BE2C (cell line): ENCODE measurements at regions not wholly inside any gene's neighbourhood (a gene's known extent, or its start where the extent isn't known, plus 50 kb on each side); places are given as distances from the start of the nearest gene placed in this dataset.

Experiments used
- DNase-seq: peaks from one replicate; pipeline ENCODE4 v3.0.0-alpha.2; 2020
- H3K27me3 ChIP-seq: fragments of 250-450 bp; sonication (Bioruptor Pico); 2 replicates; pipeline ENCODE4 v1.5.1; 2020; ENCODE audit warnings: mild to moderate bottlenecking
- H3K36me3 ChIP-seq: fragments of 250-450 bp; sonication (Bioruptor Pico); 2 replicates; pipeline ENCODE4 v1.5.1; 2020; ENCODE audit warnings: mild to moderate bottlenecking
- H3K4me1 ChIP-seq: fragments of 250-450 bp; sonication (Bioruptor Pico); 2 replicates; pipeline ENCODE4 v1.5.1; 2020
- H3K4me3 ChIP-seq: 2 replicates; pipeline ENCODE4 v1.5.1; 2011; ENCODE audit warnings: low read depth, low read length
- H3K9me3 ChIP-seq: fragments of 250-450 bp; sonication (Bioruptor Pico); 2 replicates; pipeline ENCODE4 v1.5.1; 2020
- TF ChIP-seq, protein P1 (sequence below): IDR thresholded peaks from 2 replicates; pipeline ENCODE4 v1.5.1; 2012; ENCODE audit warnings: mild to moderate bottlenecking, low read depth, low read length

DNA sequence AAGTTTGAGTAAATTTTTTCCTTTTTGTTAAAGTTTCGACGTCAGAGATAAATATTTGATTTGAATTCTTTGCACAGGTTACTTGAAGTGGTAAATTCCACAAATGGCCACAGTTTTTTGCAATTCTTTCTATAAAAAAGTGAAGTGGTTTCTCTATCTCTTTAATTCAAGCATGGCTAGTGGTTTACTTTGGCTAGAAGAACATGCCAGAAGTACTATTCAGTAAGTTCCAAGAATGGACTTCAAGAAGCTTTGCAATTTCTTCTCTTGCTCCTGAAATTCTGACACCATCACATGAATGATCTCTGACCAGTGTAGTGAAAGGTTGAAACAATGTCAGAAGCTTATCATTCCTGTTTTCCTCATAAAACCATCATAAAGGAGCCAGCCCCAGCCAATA, 55.7 kb upstream of the RNPC3 start:
- TF ChIP-seq, protein P1, sequence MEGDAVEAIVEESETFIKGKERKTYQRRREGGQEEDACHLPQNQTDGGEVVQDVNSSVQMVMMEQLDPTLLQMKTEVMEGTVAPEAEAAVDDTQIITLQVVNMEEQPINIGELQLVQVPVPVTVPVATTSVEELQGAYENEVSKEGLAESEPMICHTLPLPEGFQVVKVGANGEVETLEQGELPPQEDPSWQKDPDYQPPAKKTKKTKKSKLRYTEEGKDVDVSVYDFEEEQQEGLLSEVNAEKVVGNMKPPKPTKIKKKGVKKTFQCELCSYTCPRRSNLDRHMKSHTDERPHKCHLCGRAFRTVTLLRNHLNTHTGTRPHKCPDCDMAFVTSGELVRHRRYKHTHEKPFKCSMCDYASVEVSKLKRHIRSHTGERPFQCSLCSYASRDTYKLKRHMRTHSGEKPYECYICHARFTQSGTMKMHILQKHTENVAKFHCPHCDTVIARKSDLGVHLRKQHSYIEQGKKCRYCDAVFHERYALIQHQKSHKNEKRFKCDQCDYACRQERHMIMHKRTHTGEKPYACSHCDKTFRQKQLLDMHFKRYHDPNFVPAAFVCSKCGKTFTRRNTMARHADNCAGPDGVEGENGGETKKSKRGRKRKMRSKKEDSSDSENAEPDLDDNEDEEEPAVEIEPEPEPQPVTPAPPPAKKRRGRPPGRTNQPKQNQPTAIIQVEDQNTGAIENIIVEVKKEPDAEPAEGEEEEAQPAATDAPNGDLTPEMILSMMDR = no peak
- H3K36me3 ChIP-seq = no peaks in the 10 kb centered on the region
- no peaks in the 10 kb centered on the region for H3K4me1 ChIP-seq
- DNase-seq = no peak
- no peak overlapping the region for H3K4me3 ChIP-seq
- H3K9me3 ChIP-seq = no peaks in the 10 kb centered on the region
- H3K27me3 ChIP-seq = no peaks in the 10 kb centered on the region

DNA sequence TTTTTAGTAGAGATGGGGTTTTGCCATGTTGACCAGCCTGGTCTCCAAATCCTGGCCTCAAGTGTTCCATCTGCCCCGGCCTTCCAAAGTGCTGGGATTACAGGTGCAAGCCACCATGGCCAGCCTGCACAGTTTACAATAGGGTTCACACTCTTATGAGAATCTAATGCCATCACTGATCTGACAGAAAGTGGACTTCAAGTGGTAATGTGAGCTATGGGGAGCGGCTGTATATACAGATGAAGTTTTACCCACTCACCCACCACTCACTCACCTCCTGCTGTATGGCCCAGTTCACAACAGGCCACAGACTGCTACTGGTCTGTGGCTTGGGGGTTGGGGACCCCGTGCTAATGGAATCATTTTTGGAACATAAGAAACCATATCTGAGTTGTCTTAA, 58.4 kb upstream of the RNPC3 start:
- no peak for DNase-seq
- no peak overlapping the region for H3K4me3 ChIP-seq
- TF ChIP-seq, protein P1 = no peak

DNA sequence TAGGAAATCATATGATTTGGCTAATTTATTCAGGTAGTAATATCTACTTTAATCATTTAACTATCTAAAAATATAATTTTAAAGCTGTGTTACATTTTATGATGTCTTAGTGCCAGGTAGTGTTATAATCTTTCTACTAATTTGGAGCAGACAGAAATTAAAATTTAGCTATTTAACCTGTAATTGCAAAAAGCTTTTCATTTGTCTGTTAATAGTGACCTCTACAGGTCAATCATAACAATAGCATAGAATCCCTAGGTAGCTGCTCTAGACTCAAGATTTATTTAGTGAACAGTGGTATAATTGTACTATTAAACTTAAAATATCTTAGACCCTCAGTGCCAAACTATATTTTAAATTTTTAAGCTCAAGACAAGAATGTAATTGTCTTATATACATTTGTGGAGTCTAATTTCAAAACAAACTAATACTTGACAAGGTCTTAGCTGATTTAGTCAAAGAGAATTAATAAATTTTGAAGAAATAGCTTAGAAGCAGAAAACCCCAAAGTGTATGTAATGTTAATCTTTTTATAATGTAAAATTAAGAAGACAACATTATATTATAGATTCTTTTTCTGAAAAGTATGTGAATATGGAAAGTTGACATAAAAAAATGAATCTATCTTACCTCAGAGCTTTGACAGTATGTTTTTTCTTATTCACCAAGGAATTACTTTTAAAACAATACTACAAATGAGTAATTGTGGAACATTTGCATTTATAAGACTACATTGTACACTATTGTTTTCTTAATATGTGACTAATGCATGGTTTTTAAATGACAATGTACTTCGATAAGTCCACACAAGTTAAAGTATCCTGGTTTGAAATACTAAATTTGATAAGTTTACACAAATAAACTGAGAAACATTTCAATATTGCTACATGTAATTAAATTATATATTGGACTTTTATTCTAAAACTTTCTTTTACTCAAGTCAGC, 64.1 kb upstream of the RNPC3 start:
- TF ChIP-seq, protein P1 = peak; percentile 64
- Histone ChIP-seq H3K27me3 (no peaks in the 10 kb centered on the region), H3K36me3 (no peaks in the 10 kb centered on the region), H3K9me3 (no peaks in the 10 kb centered on the region), H3K4me3 (no peak overlapping the region), H3K4me1 (peaks cover 9% of the 10 kb centered on the region)
- DNase-seq = no peak

More for the DNA sequence above, 58.4 kb upstream of the RNPC3 start:
- Histone ChIP-seq H3K36me3 (no peaks in the 10 kb centered on the region), H3K27me3 (no peaks in the 10 kb centered on the region), H3K9me3 (no peaks in the 10 kb centered on the region), H3K4me1 (peaks cover 6% of the 10 kb centered on the region)

DNA sequence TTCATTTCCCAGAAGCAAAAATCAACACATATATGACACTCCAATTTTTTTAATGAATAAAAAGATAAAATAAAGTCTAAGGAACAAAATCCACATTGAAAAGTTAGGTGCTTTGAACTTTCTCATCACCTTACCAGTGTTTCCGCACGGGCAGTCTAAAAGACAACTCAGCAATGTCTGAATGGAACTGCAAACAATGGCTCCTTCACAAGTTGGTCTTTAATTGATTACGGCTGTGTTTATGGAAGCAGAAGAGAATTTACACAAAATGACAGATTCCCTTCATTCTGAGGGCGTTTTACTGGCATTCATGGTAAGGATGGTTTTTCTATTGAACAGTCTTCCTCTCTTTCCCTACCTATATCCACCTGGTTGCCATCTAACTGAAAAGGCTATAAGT, 65.0 kb upstream of the RNPC3 start:
- H3K27me3 ChIP-seq = no peaks in the 10 kb centered on the region
- H3K36me3 ChIP-seq = no peaks in the 10 kb centered on the region
- DNase-seq = no peak
- TF ChIP-seq, protein P1 = no peak
- no peak overlapping the region for H3K4me3 ChIP-seq
- H3K4me1 ChIP-seq = peaks cover 9% of the 10 kb centered on the region
- no peaks in the 10 kb centered on the region for H3K9me3 ChIP-seq

DNA sequence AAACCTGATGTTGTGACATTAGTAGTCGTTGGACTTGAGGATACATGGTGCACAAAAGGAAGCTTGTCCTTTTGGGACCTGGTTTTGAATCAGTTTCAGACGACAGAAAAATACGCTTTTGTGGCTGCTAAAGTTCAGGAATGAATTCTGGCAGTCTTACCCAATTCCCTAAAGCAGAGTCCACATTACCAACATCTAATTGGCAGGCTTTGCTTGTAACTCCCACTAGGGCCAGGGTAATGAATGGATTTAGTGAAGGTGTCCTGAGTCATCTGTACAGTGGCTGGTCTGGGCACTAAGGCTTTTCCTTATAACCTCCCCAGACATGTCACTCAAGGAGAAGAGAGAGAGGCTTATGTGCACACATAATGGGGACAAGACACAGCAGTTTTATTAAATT, 66.2 kb upstream of the RNPC3 start:
- TF ChIP-seq, protein P1 = no peak
- DNase-seq = no peak
- H3K9me3 ChIP-seq = no peaks in the 10 kb centered on the region
- H3K36me3 ChIP-seq = no peaks in the 10 kb centered on the region
- no peak overlapping the region for H3K4me3 ChIP-seq
- no peaks in the 10 kb centered on the region for H3K27me3 ChIP-seq
- peaks cover 9% of the 10 kb centered on the region for H3K4me1 ChIP-seq

DNA sequence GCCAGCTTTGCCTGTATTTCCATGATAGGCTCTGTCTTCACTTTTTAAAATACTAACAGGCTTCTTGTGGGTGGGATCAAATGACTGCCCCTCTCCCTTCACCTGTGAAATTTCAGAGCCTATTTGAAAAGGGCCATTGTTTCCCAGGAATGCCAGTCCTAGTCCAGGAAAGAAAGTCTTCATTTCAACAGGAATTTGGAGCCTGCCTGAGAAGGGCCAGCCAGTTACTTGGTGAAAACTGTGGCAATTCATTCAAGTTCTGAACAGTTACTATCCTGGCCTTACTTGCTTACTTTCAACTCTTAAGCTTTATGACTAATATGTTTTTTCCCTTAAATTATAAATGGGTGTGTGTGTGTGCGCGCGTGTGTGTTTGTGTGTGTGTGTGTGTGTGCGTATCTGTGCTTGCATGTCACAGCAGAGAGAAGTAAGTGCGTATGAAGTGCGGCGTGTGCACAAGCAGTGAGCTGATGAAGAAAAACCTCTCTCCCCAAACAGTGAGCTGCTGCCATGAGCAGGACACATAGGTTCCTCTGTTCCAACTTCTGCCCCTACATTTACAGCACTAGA, 67.5 kb upstream of the RNPC3 start:
- Histone ChIP-seq H3K27me3 (no peaks in the 10 kb centered on the region), H3K9me3 (no peaks in the 10 kb centered on the region), H3K4me1 (0 out of 2 replicates have a peak, but pooled peaks cover 3% of the 10 kb centered on the region), H3K36me3 (no peaks in the 10 kb centered on the region), H3K4me3 (no peak overlapping the region)
- DNase-seq = no peak
- TF ChIP-seq, protein P1 = no peak
